H1 (cell line): ENCODE measurements at regions not wholly inside any gene's neighbourhood (a gene's known extent, or its start where the extent isn't known, plus 50 kb on each side); places are given as distances from the start of the nearest gene placed in this dataset.

Experiments used
- CTCF ChIA-PET: fragments of 300-600 bp; sonication (Branson Sonifier 250); formaldehyde crosslinking; loops from one replicate; lab custom pipeline; 2021; ENCODE audit not compliant: partially characterized antibody; lab: Charles Lee
- POLR2A ChIA-PET: fragments of 300-600 bp; sonication (Branson Sonifier 250); formaldehyde crosslinking; loops from one replicate; lab custom pipeline; 2021; ENCODE audit warnings: inconsistent platforms; ENCODE audit not compliant: partially characterized antibody; lab: Charles Lee
- DNase-seq, 2 experiments: peaks; one replicate each; pipeline versions ENCODE4 v3.0.0 to v3.0.0-alpha.2; 2010 to 2022; ENCODE audit warnings: low spot score in 2 of 2, low read depth in 1 of 2, mixed read lengths in 1 of 2
- FAIRE-seq: peaks from 2 replicates; lab custom pipeline; 2011; peaks lifted over from hg19 to GRCh38; lab: Jason Lieb, UNC
- H2AFZ ChIP-seq: 2 replicates; pipeline ENCODE4 v1.8.1; 2012; ENCODE audit warnings: low read length, inconsistent platforms
- H2AK5ac ChIP-seq: 2 replicates; pipeline ENCODE4 v1.6.1; 2013; ENCODE audit warnings: low read depth, low read length
- H2BK120ac ChIP-seq: replicated peaks from 2 replicates; pipeline ENCODE3; 2013; ENCODE audit warnings: low read depth, low read length, inconsistent platforms
- H2BK12ac ChIP-seq: 2 replicates; pipeline ENCODE4 v1.6.1; 2013; ENCODE audit warnings: low read depth, low read length
- H2BK15ac ChIP-seq: 2 replicates; pipeline ENCODE4 v1.6.1; 2013; ENCODE audit warnings: low read length
- H2BK20ac ChIP-seq: 2 replicates; pipeline ENCODE4 v1.6.1; 2013; ENCODE audit warnings: low read length
- H2BK5ac ChIP-seq: 2 replicates; pipeline ENCODE4 v1.6.1; 2013; ENCODE audit warnings: low read depth, low read length
- H3K14ac ChIP-seq: 2 replicates; pipeline ENCODE4 v1.6.1; 2013; ENCODE audit warnings: inconsistent platforms; ENCODE audit not compliant: insufficient read length
- H3K18ac ChIP-seq: 2 replicates; pipeline ENCODE4 v1.6.1; 2013; ENCODE audit warnings: low read length; ENCODE audit errors: extremely low read depth
- H3K23ac ChIP-seq: 2 replicates; pipeline ENCODE4 v1.6.1; 2013; ENCODE audit warnings: inconsistent platforms; ENCODE audit not compliant: insufficient read length
- H3K23me2 ChIP-seq: 2 replicates; pipeline ENCODE4 v1.6.1; 2013; ENCODE audit warnings: low read depth, low read length
- H3K27ac ChIP-seq: 2 replicates; pipeline ENCODE4 v1.6.1; 2011; ENCODE audit warnings: low read depth, low read length, inconsistent platforms
- H3K27me3 ChIP-seq, 4 experiments: replicated peaks in 1 of 4; 1 replicate in 1 of 4; 2 replicates in 3 of 4; pipeline versions ENCODE4 v1.6.1 to v1.8.1; 2011 to 2013; ENCODE audit warnings: low read length in 3 of 4, mild to moderate bottlenecking in 3 of 4, inconsistent platforms in 2 of 4, mixed read lengths in 2 of 4, moderate library complexity in 1 of 4; ENCODE audit not compliant: control insufficient read depth in 3 of 4, insufficient read depth in 3 of 4; ENCODE audit errors: extremely low read depth in 1 of 4
- H3K36me3 ChIP-seq, 4 experiments: 2 replicates each; pipeline versions ENCODE4 v1.6.1 to v1.8.1; 2011 to 2013; ENCODE audit warnings: mild to moderate bottlenecking in 4 of 4, low read length in 3 of 4, moderate library complexity in 2 of 4, control low read depth in 1 of 4, inconsistent platforms in 1 of 4; ENCODE audit not compliant: insufficient read depth in 4 of 4, control insufficient read depth in 2 of 4
- H3K4ac ChIP-seq: replicated peaks from 2 replicates; pipeline ENCODE3; 2013; ENCODE audit warnings: low read length, low read depth, mixed read lengths, inconsistent platforms; ENCODE audit not compliant: insufficient read length
- H3K4me1 ChIP-seq, 4 experiments: replicated peaks in 1 of 4; 1 replicate in 1 of 4; 2 replicates in 3 of 4; pipeline versions ENCODE4 v1.6.1 to v1.8.1; 2011 to 2013; ENCODE audit warnings: low read length in 3 of 4, inconsistent platforms in 2 of 4, mixed read lengths in 1 of 4; ENCODE audit not compliant: insufficient read depth in 4 of 4, control insufficient read depth in 3 of 4
- H3K4me2 ChIP-seq, 2 experiments: 2 replicates each; pipeline versions ENCODE4 v1.6.1 to v1.8.1; 2011 to 2013; ENCODE audit warnings: low read depth in 2 of 2, low read length in 2 of 2, control low read depth in 1 of 2, inconsistent platforms in 1 of 2, mild to moderate bottlenecking in 1 of 2; ENCODE audit not compliant: insufficient read depth in 1 of 2
- H3K4me3 ChIP-seq, 4 experiments: fragments of 200-600, 300-600 bp in 1 of 4; sonication (generic), shearing (Covaris generic), sonication (Bioruptor Twin) in 1 of 4; 2 replicates each; pipeline versions ENCODE4 v1.5.1 to v1.8.1; 2011 to 2016; ENCODE audit warnings: low read length in 4 of 4, low read depth in 3 of 4, control low read depth in 2 of 4, inconsistent platforms in 2 of 4, mild to moderate bottlenecking in 2 of 4, mixed read lengths in 1 of 4, moderate library complexity in 1 of 4; ENCODE audit not compliant: insufficient read depth in 2 of 4; ENCODE audit errors: extremely low read depth in 1 of 4
- H3K56ac ChIP-seq: replicated peaks from 2 replicates; pipeline ENCODE3; 2013; ENCODE audit warnings: low read depth, mild to moderate bottlenecking, mixed read lengths, low read length, inconsistent platforms; ENCODE audit not compliant: insufficient read length
- H3K79me1 ChIP-seq: 2 replicates; pipeline ENCODE4 v1.6.1; 2013; ENCODE audit warnings: low read depth, low read length, control low read depth
- H3K79me2 ChIP-seq, 2 experiments: 2 replicates each; pipeline versions ENCODE4 v1.6.1 to v1.8.1; 2012 to 2013; ENCODE audit warnings: low read length in 2 of 2, mild to moderate bottlenecking in 2 of 2, inconsistent platforms in 1 of 2; ENCODE audit not compliant: insufficient read depth in 2 of 2, control insufficient read depth in 1 of 2
- H3K9ac ChIP-seq, 4 experiments: replicated peaks in 1 of 4; 1 replicate in 1 of 4; 2 replicates in 3 of 4; pipeline versions ENCODE4 v1.6.1 to v1.8.1; 2011 to 2013; ENCODE audit warnings: low read depth in 3 of 4, low read length in 3 of 4, control low read depth in 2 of 4, mild to moderate bottlenecking in 2 of 4, moderate library complexity in 2 of 4, inconsistent platforms in 1 of 4; ENCODE audit errors: extremely low read depth in 1 of 4
- H3K9me3 ChIP-seq, 2 experiments: 2 replicates each; pipeline versions ENCODE4 v1.6.1 to v1.8.1; 2012 to 2013; ENCODE audit warnings: mild to moderate bottlenecking in 2 of 2, moderate library complexity in 2 of 2, control low read depth in 1 of 2, inconsistent platforms in 1 of 2, low read depth in 1 of 2, low read length in 1 of 2, mixed read lengths in 1 of 2; ENCODE audit not compliant: insufficient read depth in 2 of 2
- H4K20me1 ChIP-seq, 2 experiments: replicated peaks in 1 of 2; 2 replicates each; pipeline versions ENCODE3 to v1.8.1; 2011 to 2013; ENCODE audit warnings: inconsistent platforms in 2 of 2, low read length in 2 of 2, mild to moderate bottlenecking in 1 of 2; ENCODE audit not compliant: insufficient read depth in 2 of 2, control insufficient read depth in 1 of 2
- H4K5ac ChIP-seq: 2 replicates; pipeline ENCODE4 v1.6.1; 2013; ENCODE audit warnings: low read length, low read depth, mixed read lengths, inconsistent platforms; ENCODE audit not compliant: insufficient read length
- H4K8ac ChIP-seq: 2 replicates; pipeline ENCODE4 v1.8.0; 2013; ENCODE audit warnings: mild to moderate bottlenecking, moderate library complexity, low read length, inconsistent platforms; ENCODE audit not compliant: insufficient read depth; ENCODE audit errors: extremely low read depth
- H4K91ac ChIP-seq: replicated peaks from 2 replicates; pipeline ENCODE3; 2013; ENCODE audit warnings: low read length, mixed read lengths, inconsistent platforms; ENCODE audit not compliant: insufficient read length
- ATF2 ChIP-seq: IDR thresholded peaks from 2 replicates; pipeline ENCODE4 v1.6.1; 2012; ENCODE audit warnings: low read length, inconsistent platforms
- WGBS, 2 experiments: shearing (Covaris generic) in 1 of 2; methylation state at CpG; one replicate each; pipeline versions ENCODE4 v1.1.6 to v1.1.7; 2013 to 2015; ENCODE audit warnings: low lambda C conversion rate in 2 of 2, mixed read lengths in 2 of 2, inconsistent platforms in 1 of 2, low coverage in 1 of 2, missing lambda C conversion rate in 1 of 2; ENCODE audit not compliant: insufficient replicate concordance in 2 of 2, insufficient coverage in 1 of 2, insufficient read length in 1 of 2; ENCODE audit errors: extremely low coverage in 1 of 2, missing lambda C conversion rate in 1 of 2; 5-methylcytosine and 5-hydroxymethylcytosine counted together

DNA sequence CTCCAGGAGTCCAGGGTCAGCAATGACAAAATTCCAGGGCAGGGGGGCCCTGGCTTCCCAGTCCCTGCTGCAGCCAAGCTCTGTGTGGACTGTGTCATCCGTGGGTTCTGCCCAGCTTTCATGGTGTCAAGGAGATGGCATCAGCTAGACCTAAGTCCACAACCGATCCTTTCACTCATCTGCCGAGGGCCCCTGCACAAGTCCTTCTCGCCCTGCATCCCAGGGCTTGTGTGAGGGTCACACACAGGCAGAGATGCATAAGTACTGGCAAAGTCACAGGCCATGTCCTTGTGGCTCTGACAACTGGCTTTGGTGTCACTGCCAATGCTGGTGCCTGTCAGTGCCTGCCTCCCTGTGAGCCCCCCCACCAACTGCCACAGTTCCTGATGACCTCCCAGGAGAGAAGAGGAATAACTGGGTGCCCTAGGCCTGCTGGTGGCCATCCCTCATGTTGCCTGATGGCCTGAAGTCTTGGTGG, 181.4 kb upstream of the CST7 start:
- Histone ChIP-seq H3K4me3 (no peak overlapping the region), H4K5ac (no peak overlapping the region), H2BK120ac (no peak overlapping the region), H2BK20ac (no peak overlapping the region), H2BK5ac (no peak overlapping the region), H3K9ac (no peak overlapping the region), H4K8ac (no peak overlapping the region), H2AFZ (no peak overlapping the region), H3K23me2 (no peaks in the 10 kb centered on the region; the same call in 1 of the 2 replicates), H4K20me1 (no peaks in the 10 kb centered on the region), H4K91ac (no peak overlapping the region), H3K56ac (no peak overlapping the region), H3K4me1 (no peaks in the 10 kb centered on the region), H3K36me3 (no peaks in the 10 kb centered on the region), H2BK15ac (peak overlapping the region; percentile 40; the same call in 1 of the 2 replicates), H3K79me2 (no peaks in the 10 kb centered on the region), H3K9me3 (no peaks in the 10 kb centered on the region; a peak in 1 of 4 replicates), H2BK12ac (no peak overlapping the region), H3K27me3 (no peaks in the 10 kb centered on the region), H3K27ac (no peak overlapping the region), H3K4me2 (no peak overlapping the region), H3K23ac (no peak overlapping the region), H3K4ac (no peak overlapping the region), H3K18ac (no peak overlapping the region), H3K14ac (no peak overlapping the region), H2AK5ac (no peak overlapping the region), H3K79me1 (no peaks in the 10 kb centered on the region)
- FAIRE-seq (no peak), DNase-seq (no peak)
- no peak for TF ChIP-seq ATF2
- WGBS, 2 experiments, result 94% methylated on average over 4 of the region's 4 CpGs; no CpG with 5 or more reads in 1 of the 2 experiments
- ChIA-PET POLR2A (no interaction called here), CTCF (interaction anchor here (1.4 to 2.0 kb wide), 2 partner anchors 10 to 16 kb away, joined by 4 to 5 read pairs; no protein-coding TSS in a partner anchor)
